K562 (cell line): ENCODE measurements at regions not wholly inside any gene's neighbourhood (a gene's known extent, or its start where the extent isn't known, plus 50 kb on each side); places are given as distances from the start of the nearest gene placed in this dataset.

Experiments
- BCOR ChIP-seq: fragments of 450-650 bp; IDR thresholded peaks from 2 replicates; pipeline ENCODE4 v1.6.1; 2016
- CBX1 ChIP-seq: sonication (generic); IDR thresholded peaks from 2 replicates; pipeline ENCODE4 v1.6.1; 2016; ENCODE audit warnings: antibody characterized with exemption, low read depth, mild to moderate bottlenecking
- CCNT2 ChIP-seq: IDR thresholded peaks from 2 replicates; pipeline ENCODE4 v1.6.1; 2011; ENCODE audit warnings: borderline replicate concordance, low read depth, mild to moderate bottlenecking, moderate library complexity, mixed read lengths, low read length; ENCODE audit not compliant: insufficient read length; ENCODE audit errors: extremely low read depth
- DMBX1 ChIP-seq: fragments of 250-450 bp; sonication (Bioruptor Pico); IDR thresholded peaks from 2 replicates; pipeline ENCODE4 v1.8.0; 2022; ENCODE audit warnings: inconsistent platforms, mild to moderate bottlenecking, moderate library complexity, borderline replicate concordance
- HNRNPK ChIP-seq: fragments of 200-400 bp; formaldehyde crosslinking; IDR thresholded peaks from one replicate; pipeline ENCODE4 v1.6.1; 2018; ENCODE audit warnings: mild to moderate bottlenecking, low read depth, low read length; ENCODE audit not compliant: poor library complexity, severe bottlenecking
- TAF9B ChIP-seq: fragments of 450-650 bp; IDR thresholded peaks from 2 replicates; pipeline ENCODE4 v1.6.1; 2018; ENCODE audit warnings: mild to moderate bottlenecking; ENCODE audit not compliant: partially characterized antibody
- ZNF274 ChIP-seq: IDR thresholded peaks from 2 replicates; pipeline ENCODE4 v1.6.1; 2011; ENCODE audit warnings: low read depth, mild to moderate bottlenecking, low read length, moderate library complexity, borderline replicate concordance
- TF ChIP-seq, protein P1 (sequence below): fragments of 200-600 bp; sonication (generic); IDR thresholded peaks from one replicate; pipeline ENCODE4 v1.6.1; 2012; ENCODE audit warnings: mild to moderate bottlenecking, low read depth, low read length, inconsistent platforms
- TF ChIP-seq, protein P2 (sequence below): fragments of 250-450 bp; sonication (Bioruptor Pico); IDR thresholded peaks from 2 replicates; pipeline ENCODE4 v1.8.0; 2021; ENCODE audit warnings: moderate library complexity, mild to moderate bottlenecking, inconsistent platforms
- TF ChIP-seq, protein P3 (sequence below), 2 experiments: fragments of 150-350 bp in 1 of 2; IDR thresholded peaks; 2 replicates each; pipeline ENCODE4 v1.6.1; 2012 to 2016; ENCODE audit warnings: low read depth in 2 of 2, low read length in 2 of 2, mild to moderate bottlenecking in 1 of 2, moderate library complexity in 1 of 2

DNA sequence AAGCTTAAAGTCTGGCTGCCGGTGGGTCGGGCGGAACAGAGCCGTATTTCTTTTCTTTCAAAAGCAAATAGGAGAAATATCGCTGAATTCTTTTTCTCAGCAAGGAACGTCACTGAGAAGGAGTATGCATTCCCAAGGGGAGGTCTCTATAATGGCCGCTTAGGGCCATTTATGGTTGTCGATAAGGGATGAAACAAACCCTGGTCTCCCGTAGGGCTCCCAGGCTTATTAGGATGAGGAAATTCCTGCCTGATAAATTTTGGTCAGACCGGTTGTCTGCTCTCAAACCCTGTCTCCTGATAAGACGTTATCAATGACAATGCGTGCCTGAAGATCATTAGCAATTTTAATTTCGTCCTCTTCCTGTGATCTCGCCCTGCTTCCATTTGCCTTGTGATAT lies 227.7 kb upstream of the ZEB2 start (continued):
- TF ChIP-seq, protein P1, sequence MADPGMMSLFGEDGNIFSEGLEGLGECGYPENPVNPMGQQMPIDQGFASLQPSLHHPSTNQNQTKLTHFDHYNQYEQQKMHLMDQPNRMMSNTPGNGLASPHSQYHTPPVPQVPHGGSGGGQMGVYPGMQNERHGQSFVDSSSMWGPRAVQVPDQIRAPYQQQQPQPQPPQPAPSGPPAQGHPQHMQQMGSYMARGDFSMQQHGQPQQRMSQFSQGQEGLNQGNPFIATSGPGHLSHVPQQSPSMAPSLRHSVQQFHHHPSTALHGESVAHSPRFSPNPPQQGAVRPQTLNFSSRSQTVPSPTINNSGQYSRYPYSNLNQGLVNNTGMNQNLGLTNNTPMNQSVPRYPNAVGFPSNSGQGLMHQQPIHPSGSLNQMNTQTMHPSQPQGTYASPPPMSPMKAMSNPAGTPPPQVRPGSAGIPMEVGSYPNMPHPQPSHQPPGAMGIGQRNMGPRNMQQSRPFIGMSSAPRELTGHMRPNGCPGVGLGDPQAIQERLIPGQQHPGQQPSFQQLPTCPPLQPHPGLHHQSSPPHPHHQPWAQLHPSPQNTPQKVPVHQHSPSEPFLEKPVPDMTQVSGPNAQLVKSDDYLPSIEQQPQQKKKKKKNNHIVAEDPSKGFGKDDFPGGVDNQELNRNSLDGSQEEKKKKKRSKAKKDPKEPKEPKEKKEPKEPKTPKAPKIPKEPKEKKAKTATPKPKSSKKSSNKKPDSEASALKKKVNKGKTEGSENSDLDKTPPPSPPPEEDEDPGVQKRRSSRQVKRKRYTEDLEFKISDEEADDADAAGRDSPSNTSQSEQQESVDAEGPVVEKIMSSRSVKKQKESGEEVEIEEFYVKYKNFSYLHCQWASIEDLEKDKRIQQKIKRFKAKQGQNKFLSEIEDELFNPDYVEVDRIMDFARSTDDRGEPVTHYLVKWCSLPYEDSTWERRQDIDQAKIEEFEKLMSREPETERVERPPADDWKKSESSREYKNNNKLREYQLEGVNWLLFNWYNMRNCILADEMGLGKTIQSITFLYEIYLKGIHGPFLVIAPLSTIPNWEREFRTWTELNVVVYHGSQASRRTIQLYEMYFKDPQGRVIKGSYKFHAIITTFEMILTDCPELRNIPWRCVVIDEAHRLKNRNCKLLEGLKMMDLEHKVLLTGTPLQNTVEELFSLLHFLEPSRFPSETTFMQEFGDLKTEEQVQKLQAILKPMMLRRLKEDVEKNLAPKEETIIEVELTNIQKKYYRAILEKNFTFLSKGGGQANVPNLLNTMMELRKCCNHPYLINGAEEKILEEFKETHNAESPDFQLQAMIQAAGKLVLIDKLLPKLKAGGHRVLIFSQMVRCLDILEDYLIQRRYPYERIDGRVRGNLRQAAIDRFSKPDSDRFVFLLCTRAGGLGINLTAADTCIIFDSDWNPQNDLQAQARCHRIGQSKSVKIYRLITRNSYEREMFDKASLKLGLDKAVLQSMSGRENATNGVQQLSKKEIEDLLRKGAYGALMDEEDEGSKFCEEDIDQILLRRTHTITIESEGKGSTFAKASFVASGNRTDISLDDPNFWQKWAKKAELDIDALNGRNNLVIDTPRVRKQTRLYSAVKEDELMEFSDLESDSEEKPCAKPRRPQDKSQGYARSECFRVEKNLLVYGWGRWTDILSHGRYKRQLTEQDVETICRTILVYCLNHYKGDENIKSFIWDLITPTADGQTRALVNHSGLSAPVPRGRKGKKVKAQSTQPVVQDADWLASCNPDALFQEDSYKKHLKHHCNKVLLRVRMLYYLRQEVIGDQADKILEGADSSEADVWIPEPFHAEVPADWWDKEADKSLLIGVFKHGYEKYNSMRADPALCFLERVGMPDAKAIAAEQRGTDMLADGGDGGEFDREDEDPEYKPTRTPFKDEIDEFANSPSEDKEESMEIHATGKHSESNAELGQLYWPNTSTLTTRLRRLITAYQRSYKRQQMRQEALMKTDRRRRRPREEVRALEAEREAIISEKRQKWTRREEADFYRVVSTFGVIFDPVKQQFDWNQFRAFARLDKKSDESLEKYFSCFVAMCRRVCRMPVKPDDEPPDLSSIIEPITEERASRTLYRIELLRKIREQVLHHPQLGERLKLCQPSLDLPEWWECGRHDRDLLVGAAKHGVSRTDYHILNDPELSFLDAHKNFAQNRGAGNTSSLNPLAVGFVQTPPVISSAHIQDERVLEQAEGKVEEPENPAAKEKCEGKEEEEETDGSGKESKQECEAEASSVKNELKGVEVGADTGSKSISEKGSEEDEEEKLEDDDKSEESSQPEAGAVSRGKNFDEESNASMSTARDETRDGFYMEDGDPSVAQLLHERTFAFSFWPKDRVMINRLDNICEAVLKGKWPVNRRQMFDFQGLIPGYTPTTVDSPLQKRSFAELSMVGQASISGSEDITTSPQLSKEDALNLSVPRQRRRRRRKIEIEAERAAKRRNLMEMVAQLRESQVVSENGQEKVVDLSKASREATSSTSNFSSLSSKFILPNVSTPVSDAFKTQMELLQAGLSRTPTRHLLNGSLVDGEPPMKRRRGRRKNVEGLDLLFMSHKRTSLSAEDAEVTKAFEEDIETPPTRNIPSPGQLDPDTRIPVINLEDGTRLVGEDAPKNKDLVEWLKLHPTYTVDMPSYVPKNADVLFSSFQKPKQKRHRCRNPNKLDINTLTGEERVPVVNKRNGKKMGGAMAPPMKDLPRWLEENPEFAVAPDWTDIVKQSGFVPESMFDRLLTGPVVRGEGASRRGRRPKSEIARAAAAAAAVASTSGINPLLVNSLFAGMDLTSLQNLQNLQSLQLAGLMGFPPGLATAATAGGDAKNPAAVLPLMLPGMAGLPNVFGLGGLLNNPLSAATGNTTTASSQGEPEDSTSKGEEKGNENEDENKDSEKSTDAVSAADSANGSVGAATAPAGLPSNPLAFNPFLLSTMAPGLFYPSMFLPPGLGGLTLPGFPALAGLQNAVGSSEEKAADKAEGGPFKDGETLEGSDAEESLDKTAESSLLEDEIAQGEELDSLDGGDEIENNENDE = no peak
- no peak for TF ChIP-seq BCOR
- TF ChIP-seq ZNF274 = no peak
- TF ChIP-seq CCNT2 = no peak
- no peak for TF ChIP-seq DMBX1 (CRISPR knock-in tag)
- TF ChIP-seq HNRNPK = no peak
- TF ChIP-seq, protein P2, sequence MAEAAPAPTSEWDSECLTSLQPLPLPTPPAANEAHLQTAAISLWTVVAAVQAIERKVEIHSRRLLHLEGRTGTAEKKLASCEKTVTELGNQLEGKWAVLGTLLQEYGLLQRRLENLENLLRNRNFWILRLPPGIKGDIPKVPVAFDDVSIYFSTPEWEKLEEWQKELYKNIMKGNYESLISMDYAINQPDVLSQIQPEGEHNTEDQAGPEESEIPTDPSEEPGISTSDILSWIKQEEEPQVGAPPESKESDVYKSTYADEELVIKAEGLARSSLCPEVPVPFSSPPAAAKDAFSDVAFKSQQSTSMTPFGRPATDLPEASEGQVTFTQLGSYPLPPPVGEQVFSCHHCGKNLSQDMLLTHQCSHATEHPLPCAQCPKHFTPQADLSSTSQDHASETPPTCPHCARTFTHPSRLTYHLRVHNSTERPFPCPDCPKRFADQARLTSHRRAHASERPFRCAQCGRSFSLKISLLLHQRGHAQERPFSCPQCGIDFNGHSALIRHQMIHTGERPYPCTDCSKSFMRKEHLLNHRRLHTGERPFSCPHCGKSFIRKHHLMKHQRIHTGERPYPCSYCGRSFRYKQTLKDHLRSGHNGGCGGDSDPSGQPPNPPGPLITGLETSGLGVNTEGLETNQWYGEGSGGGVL (CRISPR knock-in tag) = no peak
- no peak for TF ChIP-seq TAF9B
- TF ChIP-seq, protein P3, sequence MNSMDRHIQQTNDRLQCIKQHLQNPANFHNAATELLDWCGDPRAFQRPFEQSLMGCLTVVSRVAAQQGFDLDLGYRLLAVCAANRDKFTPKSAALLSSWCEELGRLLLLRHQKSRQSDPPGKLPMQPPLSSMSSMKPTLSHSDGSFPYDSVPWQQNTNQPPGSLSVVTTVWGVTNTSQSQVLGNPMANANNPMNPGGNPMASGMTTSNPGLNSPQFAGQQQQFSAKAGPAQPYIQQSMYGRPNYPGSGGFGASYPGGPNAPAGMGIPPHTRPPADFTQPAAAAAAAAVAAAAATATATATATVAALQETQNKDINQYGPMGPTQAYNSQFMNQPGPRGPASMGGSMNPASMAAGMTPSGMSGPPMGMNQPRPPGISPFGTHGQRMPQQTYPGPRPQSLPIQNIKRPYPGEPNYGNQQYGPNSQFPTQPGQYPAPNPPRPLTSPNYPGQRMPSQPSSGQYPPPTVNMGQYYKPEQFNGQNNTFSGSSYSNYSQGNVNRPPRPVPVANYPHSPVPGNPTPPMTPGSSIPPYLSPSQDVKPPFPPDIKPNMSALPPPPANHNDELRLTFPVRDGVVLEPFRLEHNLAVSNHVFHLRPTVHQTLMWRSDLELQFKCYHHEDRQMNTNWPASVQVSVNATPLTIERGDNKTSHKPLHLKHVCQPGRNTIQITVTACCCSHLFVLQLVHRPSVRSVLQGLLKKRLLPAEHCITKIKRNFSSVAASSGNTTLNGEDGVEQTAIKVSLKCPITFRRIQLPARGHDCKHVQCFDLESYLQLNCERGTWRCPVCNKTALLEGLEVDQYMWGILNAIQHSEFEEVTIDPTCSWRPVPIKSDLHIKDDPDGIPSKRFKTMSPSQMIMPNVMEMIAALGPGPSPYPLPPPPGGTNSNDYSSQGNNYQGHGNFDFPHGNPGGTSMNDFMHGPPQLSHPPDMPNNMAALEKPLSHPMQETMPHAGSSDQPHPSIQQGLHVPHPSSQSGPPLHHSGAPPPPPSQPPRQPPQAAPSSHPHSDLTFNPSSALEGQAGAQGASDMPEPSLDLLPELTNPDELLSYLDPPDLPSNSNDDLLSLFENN (IDR thresholded peaks at IDR 0.05; ENCODE audit: low read depth in 2 of 2, low read length in 2 of 2) = no peak
- peak; percentile 60; the same call in 1 of the 2 replicates for TF ChIP-seq CBX1
